Type B pancreatic cell (in vitro differentiated cells): ENCODE measurements at regions not wholly inside any gene's neighbourhood (a gene's known extent, or its start where the extent isn't known, plus 50 kb on each side); places are given as distances from the start of the nearest gene placed in this dataset.

Experiments used
- DNase-seq: peaks from one replicate; pipeline ENCODE4 v3.0.0; 2021; ENCODE audit warnings: mixed read lengths; ENCODE audit not compliant: unreplicated experiment; ENCODE audit errors: extremely low spot score
- H3K27ac Mint-ChIP-seq: 2 replicates; pipeline ENCODE4 v1.8.0; 2021; ENCODE audit warnings: mild to moderate bottlenecking, mixed read lengths
- H3K27me3 Mint-ChIP-seq: 2 replicates; pipeline ENCODE4 v1.8.0; 2021; ENCODE audit warnings: mixed read lengths
- H3K36me3 Mint-ChIP-seq: 2 replicates; pipeline ENCODE4 v1.8.0; 2021; ENCODE audit warnings: mixed read lengths
- H3K4me1 Mint-ChIP-seq: one replicate; pipeline ENCODE4 v1.8.0; 2021; ENCODE audit warnings: mixed read lengths; ENCODE audit not compliant: unreplicated experiment
- H3K4me3 Mint-ChIP-seq: 2 replicates; pipeline ENCODE4 v1.8.0; 2021; ENCODE audit warnings: mild to moderate bottlenecking, mixed read lengths
- H3K9me3 Mint-ChIP-seq: 2 replicates; pipeline ENCODE4 v1.8.0; 2021; ENCODE audit warnings: mixed read lengths
- TF ChIP-seq, protein P1 (sequence below): fragments of 200-600 bp; sonication (generic); conservative IDR thresholded peaks from 2 replicates; pipeline ENCODE4 v1.5.0; 2021; ENCODE audit warnings: antibody characterized with exemption, mild to moderate bottlenecking

- TF ChIP-seq, protein P1, sequence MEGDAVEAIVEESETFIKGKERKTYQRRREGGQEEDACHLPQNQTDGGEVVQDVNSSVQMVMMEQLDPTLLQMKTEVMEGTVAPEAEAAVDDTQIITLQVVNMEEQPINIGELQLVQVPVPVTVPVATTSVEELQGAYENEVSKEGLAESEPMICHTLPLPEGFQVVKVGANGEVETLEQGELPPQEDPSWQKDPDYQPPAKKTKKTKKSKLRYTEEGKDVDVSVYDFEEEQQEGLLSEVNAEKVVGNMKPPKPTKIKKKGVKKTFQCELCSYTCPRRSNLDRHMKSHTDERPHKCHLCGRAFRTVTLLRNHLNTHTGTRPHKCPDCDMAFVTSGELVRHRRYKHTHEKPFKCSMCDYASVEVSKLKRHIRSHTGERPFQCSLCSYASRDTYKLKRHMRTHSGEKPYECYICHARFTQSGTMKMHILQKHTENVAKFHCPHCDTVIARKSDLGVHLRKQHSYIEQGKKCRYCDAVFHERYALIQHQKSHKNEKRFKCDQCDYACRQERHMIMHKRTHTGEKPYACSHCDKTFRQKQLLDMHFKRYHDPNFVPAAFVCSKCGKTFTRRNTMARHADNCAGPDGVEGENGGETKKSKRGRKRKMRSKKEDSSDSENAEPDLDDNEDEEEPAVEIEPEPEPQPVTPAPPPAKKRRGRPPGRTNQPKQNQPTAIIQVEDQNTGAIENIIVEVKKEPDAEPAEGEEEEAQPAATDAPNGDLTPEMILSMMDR: no peak
- DNase-seq: no peak
- Mint-ChIP-seq H3K4me1 (no peaks in the 10 kb centered on the region), H3K27ac (no peak overlapping the region), H3K27me3 (peaks cover 2% of the 10 kb centered on the region), H3K4me3 (no peak overlapping the region), H3K36me3 (no peaks in the 10 kb centered on the region), H3K9me3 (peaks cover 6% of the 10 kb centered on the region)
Observed at GRCh38 chr5:12730354-12730753, 826.1 kb upstream of the CTNND2 start.

DNA sequence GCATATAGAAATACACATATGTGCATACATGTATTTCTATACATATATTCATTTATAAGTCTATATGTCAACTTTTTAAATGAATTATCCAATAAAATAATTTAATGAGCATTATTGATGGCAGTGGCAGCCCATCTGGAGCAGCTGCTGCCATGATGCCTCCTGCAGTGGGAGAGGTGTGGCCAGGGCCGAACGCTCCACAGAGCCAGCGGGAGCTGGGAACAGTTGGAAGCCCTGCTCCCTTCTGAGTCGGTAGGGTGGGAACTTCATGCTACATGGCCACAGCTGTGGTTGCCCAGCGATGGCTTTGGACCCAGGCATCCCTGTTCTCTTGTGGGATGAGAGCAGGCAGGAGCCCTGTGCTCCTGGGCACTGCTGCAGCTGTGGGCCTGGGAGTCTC is 812.4 kb upstream of the CTNND2 start:
- H3K9me3 Mint-ChIP-seq: no peaks in the 10 kb centered on the region
- no peaks in the 10 kb centered on the region for H3K4me1 Mint-ChIP-seq
- TF ChIP-seq, protein P1: no peak
- H3K27me3 Mint-ChIP-seq: no peaks in the 10 kb centered on the region
- H3K4me3 Mint-ChIP-seq: no peak overlapping the region
- no peak for DNase-seq
- no peaks in the 10 kb centered on the region for H3K36me3 Mint-ChIP-seq
- H3K27ac Mint-ChIP-seq: no peak overlapping the region

- no peaks in the 10 kb centered on the region for H3K9me3 Mint-ChIP-seq
- DNase-seq: no peak
- H3K4me3 Mint-ChIP-seq: no peak overlapping the region
- no peaks in the 10 kb centered on the region for H3K27me3 Mint-ChIP-seq
- H3K27ac Mint-ChIP-seq: no peak overlapping the region
- H3K4me1 Mint-ChIP-seq: no peaks in the 10 kb centered on the region
- TF ChIP-seq, protein P1: no peak
- H3K36me3 Mint-ChIP-seq: no peaks in the 10 kb centered on the region
Observed at GRCh38 chr5:12707560-12707959, 803.3 kb upstream of the CTNND2 start.

GRCh38 chr5:12704955-12705354 is 800.7 kb upstream of the CTNND2 start:
- Mint-ChIP-seq H3K27ac (no peak overlapping the region), H3K4me1 (no peaks in the 10 kb centered on the region), H3K27me3 (no peaks in the 10 kb centered on the region), H3K36me3 (no peaks in the 10 kb centered on the region), H3K9me3 (no peaks in the 10 kb centered on the region), H3K4me3 (no peak overlapping the region)
- TF ChIP-seq, protein P1: peak; percentile 55
- no peak for DNase-seq

DNA sequence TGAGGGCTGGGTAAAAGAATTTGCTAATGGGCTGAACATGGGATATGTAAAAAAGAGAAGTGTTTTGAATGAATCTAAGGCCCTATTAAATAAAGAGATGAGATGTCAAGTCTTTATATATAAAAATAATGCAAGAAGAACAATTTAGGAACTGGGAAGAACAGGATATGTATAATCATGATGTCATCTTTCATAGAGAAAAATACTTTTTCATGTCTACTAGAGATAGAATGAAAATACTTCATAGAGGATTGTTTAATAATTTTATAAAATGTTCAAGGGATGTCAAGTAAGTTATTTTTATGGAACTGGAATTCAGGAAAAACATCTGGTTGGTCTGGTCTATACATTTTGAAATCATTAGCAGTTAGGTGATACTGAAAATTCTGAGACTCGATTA is 799.0 kb upstream of the CTNND2 start:
- no peaks in the 10 kb centered on the region for H3K36me3 Mint-ChIP-seq
- TF ChIP-seq, protein P1: no peak
- no peaks in the 10 kb centered on the region for H3K9me3 Mint-ChIP-seq
- no peak for DNase-seq
- no peak overlapping the region for H3K27ac Mint-ChIP-seq
- H3K27me3 Mint-ChIP-seq: no peaks in the 10 kb centered on the region
- H3K4me1 Mint-ChIP-seq: no peaks in the 10 kb centered on the region
- H3K4me3 Mint-ChIP-seq: no peak overlapping the region

DNA sequence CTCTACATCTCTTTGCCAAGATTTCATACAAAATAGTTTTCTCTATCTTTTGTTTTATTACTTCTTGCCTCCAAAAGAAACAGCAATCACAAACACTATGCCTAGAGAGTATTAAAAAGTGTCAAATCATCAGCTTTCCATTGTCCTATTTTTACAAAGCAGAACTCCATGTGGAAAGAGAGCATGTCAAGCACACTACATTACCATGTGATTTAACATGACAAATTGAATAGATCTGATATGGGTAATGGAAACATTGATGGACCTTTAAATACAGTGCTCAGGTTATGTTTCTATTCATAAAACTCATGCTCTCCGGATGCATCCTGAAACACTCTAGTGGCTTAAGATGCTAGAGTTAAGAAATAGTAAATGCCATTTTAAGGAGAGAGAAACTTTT is 791.4 kb upstream of the CTNND2 start:
- no peaks in the 10 kb centered on the region for H3K9me3 Mint-ChIP-seq
- no peak overlapping the region for H3K4me3 Mint-ChIP-seq
- TF ChIP-seq, protein P1: no peak
- H3K27ac Mint-ChIP-seq: no peak overlapping the region
- DNase-seq: no peak
- H3K4me1 Mint-ChIP-seq: no peaks in the 10 kb centered on the region
- no peaks in the 10 kb centered on the region for H3K27me3 Mint-ChIP-seq
- no peaks in the 10 kb centered on the region for H3K36me3 Mint-ChIP-seq
